ENCODE measurements at regions not wholly inside any gene's neighbourhood (a gene's known extent, or its start where the extent isn't known, plus 50 kb on each side); places are given as distances from the start of the nearest gene placed in this dataset.

DNA sequence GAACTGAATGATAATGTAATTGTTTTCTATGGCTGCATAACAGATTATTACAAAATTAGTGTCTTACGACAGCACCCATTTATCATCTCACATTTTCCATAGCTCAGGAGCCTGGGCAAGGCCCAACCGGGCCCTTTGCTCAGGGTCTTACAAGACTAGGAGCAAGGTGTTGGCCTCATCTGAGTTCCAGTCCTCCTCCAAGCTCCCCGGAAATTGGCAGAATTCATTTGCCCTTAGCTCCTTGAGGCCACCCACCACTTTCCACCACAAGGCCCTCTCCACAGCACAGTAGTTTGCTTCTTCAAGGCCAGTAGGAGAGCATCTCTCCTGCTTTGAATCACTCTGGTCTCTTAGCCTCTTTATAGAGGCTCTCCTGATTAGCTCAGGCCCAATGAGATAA lies 89.2 kb upstream of the SALL3 start:
- Histone ChIP-seq H3K9ac (ENCODE audit: control insufficient read depth, extremely low read depth, insufficient read depth, low read length) (no peak overlapping the region), H3K36me3 (ENCODE audit: control insufficient read depth in 2 of 2, extremely low read depth in 1 of 2, insufficient read depth in 2 of 2, low read length in 2 of 2) (no peaks in the 10 kb centered on the region), H4K20me1 (ENCODE audit: control insufficient read depth, extremely low read depth, insufficient read depth, low read length) (no peaks in the 10 kb centered on the region), H3K27ac (ENCODE audit: control insufficient read depth, insufficient read depth, low read length) (no peak overlapping the region), H3K4me2 (ENCODE audit: control insufficient read depth, extremely low read depth, insufficient read depth, low read depth, low read length) (no peak overlapping the region), H3K4me1 (ENCODE audit: control insufficient read depth, extremely low read depth, insufficient read depth, low read length) (no peaks in the 10 kb centered on the region), H3K79me2 (ENCODE audit: control insufficient read depth, insufficient read depth, low read length) (no peaks in the 10 kb centered on the region), H3K9me1 (ENCODE audit: control insufficient read depth, extremely low read depth, insufficient read depth, low read length) (no peaks in the 10 kb centered on the region), H3K9me3 (ENCODE audit: control insufficient read depth, low read depth, low read length) (peaks cover 2% of the 10 kb centered on the region), H2AFZ (ENCODE audit: control insufficient read depth, low read length) (no peak overlapping the region), H3K27me3 (ENCODE audit: control insufficient read depth, extremely low read depth, insufficient read depth, low read length) (no peaks in the 10 kb centered on the region), H3K4me3 (ENCODE audit: control insufficient read depth in 2 of 3, extremely low read depth in 1 of 3, insufficient read depth in 2 of 3, low read depth in 1 of 3, low read length in 3 of 3) (no peak overlapping the region)
- FAIRE-seq (no peak), DNase-seq (ENCODE audit: low read depth, low spot score) (no peak)
- no peak for TF ChIP-seq EZH2 (IDR thresholded peaks at IDR 0.05; ENCODE audit: low read length)
- no peak for TF ChIP-seq CTCF (optimal IDR thresholded peaks at IDR 0.05 in 1 of 3, IDR thresholded peaks at IDR 0.05 in 1 of 3, conservative IDR thresholded peaks at IDR 0.05 in 1 of 3; ENCODE audit: extremely low read depth in 1 of 3, insufficient read depth in 2 of 3, low read length in 3 of 3)
- dilution Hi-C loops (cut with MboI; ENCODE audit: extremely low pct_ligation_motif_present, low sequenced_read_pairs), result no loop called here

DNA sequence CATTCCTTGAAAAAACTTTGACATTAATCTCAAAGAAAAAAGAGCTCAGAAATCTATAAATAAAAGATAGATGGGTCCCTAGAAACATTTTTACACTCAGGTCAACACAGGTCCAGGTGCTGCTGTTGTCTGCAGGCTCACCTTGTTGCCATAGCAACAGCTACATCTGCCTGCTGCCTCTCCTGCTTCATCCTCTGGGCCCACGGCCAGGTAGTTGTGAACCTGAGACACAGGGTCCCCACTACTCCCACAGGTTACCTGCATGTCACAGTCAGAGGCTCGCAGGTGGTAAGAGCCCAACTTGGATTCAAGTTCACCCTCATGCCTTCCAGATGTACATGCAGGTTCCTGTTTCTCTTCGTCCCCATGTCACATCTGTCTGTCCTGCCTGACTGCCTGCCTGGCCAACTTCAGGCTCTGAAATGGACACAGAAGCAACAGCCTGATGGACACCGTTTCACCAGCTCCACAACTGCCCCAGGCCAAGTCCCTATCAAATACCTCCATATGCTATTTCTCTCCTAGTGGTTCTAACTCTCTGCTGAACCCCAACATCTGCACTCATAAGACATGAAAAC lies 88.3 kb upstream of the SALL3 start:
- peaks cover 5% of the 10 kb centered on the region for H3K9me3 ChIP-seq (ENCODE audit: control insufficient read depth, low read depth, low read length)
- no peak for FAIRE-seq

More for the DNA sequence above, 88.3 kb upstream of the SALL3 start:
- Histone ChIP-seq H3K4me3 (ENCODE audit: control insufficient read depth in 2 of 3, extremely low read depth in 1 of 3, insufficient read depth in 2 of 3, low read depth in 1 of 3, low read length in 3 of 3) (no peak overlapping the region), H3K27ac (ENCODE audit: control insufficient read depth, insufficient read depth, low read length) (no peak overlapping the region), H3K4me2 (ENCODE audit: control insufficient read depth, extremely low read depth, insufficient read depth, low read depth, low read length) (no peak overlapping the region), H3K36me3 (ENCODE audit: control insufficient read depth in 2 of 2, extremely low read depth in 1 of 2, insufficient read depth in 2 of 2, low read length in 2 of 2) (no peaks in the 10 kb centered on the region), H4K20me1 (ENCODE audit: control insufficient read depth, extremely low read depth, insufficient read depth, low read length) (no peaks in the 10 kb centered on the region), H3K27me3 (ENCODE audit: control insufficient read depth, extremely low read depth, insufficient read depth, low read length) (no peaks in the 10 kb centered on the region), H2AFZ (ENCODE audit: control insufficient read depth, low read length) (no peak overlapping the region), H3K4me1 (ENCODE audit: control insufficient read depth, extremely low read depth, insufficient read depth, low read length) (no peaks in the 10 kb centered on the region), H3K9ac (ENCODE audit: control insufficient read depth, extremely low read depth, insufficient read depth, low read length) (no peak overlapping the region), H3K9me1 (ENCODE audit: control insufficient read depth, extremely low read depth, insufficient read depth, low read length) (no peaks in the 10 kb centered on the region), H3K79me2 (ENCODE audit: control insufficient read depth, insufficient read depth, low read length) (no peaks in the 10 kb centered on the region)
- no peak for DNase-seq (ENCODE audit: low read depth, low spot score)
- dilution Hi-C loops (cut with MboI; ENCODE audit: extremely low pct_ligation_motif_present, low sequenced_read_pairs), result no loop called here
- TF ChIP-seq CTCF (optimal IDR thresholded peaks at IDR 0.05 in 1 of 3, IDR thresholded peaks at IDR 0.05 in 1 of 3, conservative IDR thresholded peaks at IDR 0.05 in 1 of 3; ENCODE audit: extremely low read depth in 1 of 3, insufficient read depth in 2 of 3, low read length in 3 of 3) (no peak), EZH2 (IDR thresholded peaks at IDR 0.05; ENCODE audit: low read length) (no peak)

All from keratinocyte (primary cell).